GM18519 (cell line): ENCODE measurements at regions not wholly inside any gene's neighbourhood (a gene's known extent, or its start where the extent isn't known, plus 50 kb on each side); places are given as distances from the start of the nearest gene placed in this dataset.

Experiments used
- ATAC-seq: cut with Tn5 transposase; IDR thresholded peaks from one replicate; pipeline ENCODE4 v1.9.1; 2021; ENCODE audit warnings: mild to moderate bottlenecking, moderate library complexity; ENCODE audit not compliant: unreplicated experiment, low FRiP score

DNA sequence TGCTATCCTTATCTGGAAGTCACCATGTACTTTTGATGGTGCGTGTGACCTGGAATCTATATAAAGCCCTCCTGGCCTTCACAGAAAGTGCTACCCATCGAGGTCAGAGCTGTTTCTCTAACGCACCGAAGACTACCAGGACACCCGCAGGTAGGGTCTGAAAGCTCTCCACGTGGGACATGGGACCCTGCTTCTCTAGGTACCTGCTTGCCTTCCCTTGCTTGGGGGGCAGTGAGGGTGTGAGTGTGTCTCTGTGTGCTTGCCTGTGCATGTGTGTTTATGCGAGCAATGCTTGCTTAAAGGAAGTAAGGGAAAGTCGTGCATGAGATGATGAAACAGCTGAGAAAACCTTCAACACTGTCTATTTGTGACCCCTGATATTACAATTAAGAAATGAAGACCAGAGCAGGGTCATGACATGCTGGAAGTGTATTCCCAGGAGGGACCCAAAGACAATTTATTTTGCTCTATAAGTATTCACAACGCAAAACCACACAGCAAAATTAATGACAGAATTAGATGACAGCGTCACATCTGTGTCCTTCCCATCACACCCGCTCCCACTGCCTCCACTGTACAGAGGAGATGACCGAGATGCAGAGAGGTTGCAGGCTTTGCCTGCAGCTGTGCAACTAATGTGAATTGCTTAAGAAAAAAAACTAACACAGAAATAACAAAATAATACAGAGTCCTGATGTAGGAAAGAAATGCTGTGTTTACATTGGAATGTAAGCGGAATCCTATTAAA lies 76.4 kb upstream of the HELT start:
- ATAC-seq: no peak

- ATAC-seq: no peak
Measured at GRCh38 chr4:184942444-184943425, 75.6 kb upstream of the HELT start.

DNA sequence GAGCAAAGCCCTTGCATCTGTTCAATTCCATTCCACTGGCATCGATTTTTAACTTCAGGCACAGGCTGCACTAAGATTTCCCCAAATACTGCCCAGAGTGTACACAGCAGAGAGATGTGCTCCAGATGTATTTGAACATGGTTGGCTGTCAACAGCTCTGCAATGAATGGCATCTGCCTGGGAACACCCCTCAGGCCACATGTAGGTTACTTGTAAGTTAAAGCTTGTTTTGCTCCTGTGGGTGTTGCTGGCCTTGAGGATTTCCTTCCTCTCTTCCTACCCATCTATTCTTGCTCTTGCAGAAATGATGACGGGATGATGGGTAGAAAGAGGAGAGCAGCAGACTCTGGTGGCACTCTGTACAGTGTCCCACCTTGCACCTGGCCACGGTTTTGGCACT lies 69.3 kb upstream of the HELT start:
- ATAC-seq: no peak

- no peak for ATAC-seq
Measured at GRCh38 chr4:184950117-184950830, 68.0 kb upstream of the HELT start.

GRCh38 chr4:184950926-184951325 lies 67.4 kb upstream of the HELT start:
- no peak for ATAC-seq

GRCh38 chr4:184951668-184952160 lies 66.6 kb upstream of the HELT start:
- ATAC-seq: no peak

DNA sequence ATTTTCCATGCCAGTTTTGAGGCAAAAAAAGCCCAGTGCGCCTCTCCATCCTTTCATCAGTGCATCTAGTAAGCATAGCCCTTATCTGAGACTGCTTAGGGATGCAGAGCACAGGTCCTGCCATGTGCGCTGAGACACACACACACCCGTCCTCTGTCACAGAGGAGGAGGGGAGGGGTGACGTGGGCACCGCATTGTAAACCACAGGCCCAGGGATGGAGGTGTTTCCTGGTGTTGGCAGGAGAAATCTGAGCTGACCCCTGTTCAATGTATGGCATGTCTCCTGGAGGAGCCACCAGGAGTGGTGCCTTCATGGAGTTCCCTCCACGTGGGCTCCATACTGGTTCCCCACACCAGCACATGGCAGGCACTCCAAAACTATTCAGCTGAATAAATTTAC lies 65.8 kb upstream of the HELT start:
- ATAC-seq: no peak

GRCh38 chr4:184953421-184953945 lies 64.8 kb upstream of the HELT start:
- no peak for ATAC-seq

GRCh38 chr4:184953971-184954370 lies 64.3 kb upstream of the HELT start:
- ATAC-seq: no peak

DNA sequence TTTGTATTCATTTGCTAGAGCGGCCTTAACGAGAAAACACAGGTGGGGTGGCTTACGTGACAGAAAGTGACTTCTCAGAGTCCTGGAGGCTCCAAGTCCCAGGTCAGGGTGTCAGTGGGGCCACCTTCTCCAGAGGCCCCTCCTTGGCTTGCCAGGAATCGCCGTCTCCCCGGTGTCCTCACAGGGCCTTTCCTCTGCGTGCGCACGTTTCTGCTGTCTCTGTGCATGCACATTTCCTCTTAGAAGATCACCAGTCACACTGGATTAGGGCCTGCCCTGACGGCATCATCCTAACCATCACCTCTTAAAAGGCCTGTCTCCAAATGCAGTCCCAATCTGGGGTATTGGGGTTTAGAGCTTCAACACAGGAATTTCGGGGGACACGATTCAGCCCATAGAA lies 63.8 kb upstream of the HELT start:
- ATAC-seq: no peak

DNA sequence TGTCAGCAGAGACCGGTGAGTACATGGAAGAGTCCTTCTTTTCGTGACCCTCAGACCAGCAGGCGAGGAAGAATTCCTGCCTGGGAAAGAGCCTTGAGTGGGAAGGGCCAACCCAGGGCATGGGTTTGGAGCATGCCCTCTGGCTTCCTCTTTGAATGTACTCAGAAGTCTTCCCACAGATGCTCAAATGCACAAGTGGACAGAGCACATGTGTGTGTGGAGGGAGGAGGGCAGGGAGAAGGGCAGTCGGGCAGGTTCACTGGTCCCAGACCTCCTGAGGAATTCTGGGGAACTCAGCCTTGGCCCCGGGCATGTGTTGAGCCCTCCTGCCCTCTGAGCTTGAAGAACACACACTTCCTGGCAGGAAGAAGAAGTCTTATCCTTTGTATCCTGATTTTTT lies 63.2 kb upstream of the HELT start:
- no peak for ATAC-seq

DNA sequence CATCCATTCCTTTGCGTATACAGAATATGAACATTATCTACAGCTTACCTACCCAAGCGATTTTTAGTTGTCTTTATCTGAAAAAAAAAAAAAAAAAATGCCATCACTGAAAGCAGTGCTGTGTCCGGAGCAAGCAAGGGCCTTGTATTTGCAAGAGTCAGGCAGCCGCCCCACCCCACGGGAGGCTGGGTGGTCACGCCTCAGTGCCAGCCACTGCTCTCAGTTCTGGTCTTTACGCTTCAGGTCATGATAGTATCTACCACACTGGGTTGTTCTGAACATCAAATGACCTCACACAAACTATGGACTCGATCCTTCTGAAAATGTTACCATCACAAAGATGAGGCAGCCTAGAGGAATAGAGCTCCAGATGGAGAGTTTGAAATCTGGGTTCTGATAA lies 62.7 kb upstream of the HELT start:
- ATAC-seq: peak; percentile 64

- ATAC-seq: no peak
Measured at GRCh38 chr4:184957446-184958115, 60.7 kb upstream of the HELT start.

DNA sequence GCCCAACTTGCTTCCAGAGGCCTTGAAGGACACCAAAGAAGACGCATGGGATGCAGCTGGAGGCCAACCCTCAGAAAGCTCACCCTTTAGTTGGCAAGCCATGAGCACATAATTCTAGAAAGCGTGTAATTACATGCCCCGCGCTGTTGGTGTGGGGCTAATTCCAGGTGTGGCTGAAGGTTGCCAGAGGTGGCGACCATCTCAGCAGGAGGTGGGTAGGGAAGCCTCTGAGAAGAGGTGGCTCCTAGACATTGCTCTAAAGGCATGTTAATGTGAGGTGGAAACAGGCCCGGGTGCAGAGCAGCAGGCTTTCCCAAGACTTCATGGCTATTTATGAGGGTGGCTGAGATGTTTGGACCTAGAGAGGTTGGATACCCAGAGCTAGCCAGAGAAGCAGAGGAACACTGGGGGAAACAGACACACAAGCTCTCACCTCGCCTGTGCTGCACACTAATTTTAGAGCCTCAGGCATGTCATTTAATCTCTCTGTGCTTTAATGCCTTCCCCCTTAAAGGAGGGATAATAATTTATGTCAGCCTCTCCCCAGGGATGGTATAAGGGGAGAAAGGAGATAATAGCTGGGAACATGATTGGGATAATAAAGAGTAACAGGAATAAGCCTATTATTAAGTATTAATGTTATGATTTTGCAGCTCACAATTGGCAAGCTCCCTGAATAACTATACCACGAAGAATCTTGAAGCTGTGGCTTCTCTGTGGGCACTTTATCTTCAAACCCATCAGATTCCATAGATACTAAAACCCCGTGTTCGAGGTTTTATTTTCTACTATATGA lies 60.0 kb upstream of the HELT start:
- ATAC-seq: no peak

GRCh38 chr4:184958923-184959210 lies 59.4 kb upstream of the HELT start:
- ATAC-seq: no peak

DNA sequence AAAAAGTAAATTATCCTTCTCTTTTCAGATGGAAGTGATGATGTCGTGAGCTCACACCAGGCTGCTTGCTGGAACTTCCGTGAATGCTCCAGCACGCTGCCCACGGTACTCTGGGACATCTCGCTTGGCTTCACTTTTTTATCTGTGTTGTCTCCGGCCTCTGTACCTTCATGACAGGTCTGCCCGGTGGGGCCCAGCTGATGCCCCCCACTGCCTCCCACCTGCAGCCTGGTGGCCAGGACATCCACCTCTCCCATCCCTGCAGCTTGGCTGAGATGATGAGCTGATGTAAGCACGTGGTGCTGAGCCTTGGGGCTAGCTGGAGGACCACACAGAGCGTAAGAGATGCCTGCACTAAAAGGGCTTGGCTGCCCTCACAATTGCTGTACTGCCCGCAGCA lies 59.0 kb upstream of the HELT start:
- no peak for ATAC-seq

GRCh38 chr4:184959786-184960185 lies 58.5 kb upstream of the HELT start:
- ATAC-seq: no peak

DNA sequence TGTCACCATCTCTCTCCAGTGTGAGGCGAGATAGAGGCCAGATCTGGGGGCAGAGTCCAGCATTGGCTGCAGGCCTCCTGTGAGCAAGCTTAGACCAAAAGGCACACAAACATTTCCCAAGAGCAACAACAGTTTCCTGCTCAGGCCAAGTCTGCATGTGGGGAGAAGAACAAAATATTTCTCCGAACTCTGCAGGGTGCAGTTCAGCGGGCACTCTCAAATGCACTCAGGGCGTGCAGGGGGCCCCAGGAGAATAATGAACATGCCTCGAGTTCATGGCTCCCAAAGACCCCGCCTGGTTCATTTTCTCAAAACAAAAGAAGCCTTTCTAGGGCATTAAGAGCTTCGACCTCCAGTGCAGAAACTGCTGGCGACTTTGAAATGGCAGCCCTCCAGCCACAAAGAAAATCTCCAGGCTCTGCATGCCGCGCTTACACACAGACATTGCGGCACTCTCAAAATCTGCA lies 57.8 kb upstream of the HELT start:
- ATAC-seq: no peak

- no peak for ATAC-seq
Measured at GRCh38 chr4:184961660-184962059, 56.6 kb upstream of the HELT start.
